Mammary epithelial cell (primary cell): ENCODE measurements at regions not wholly inside any gene's neighbourhood (a gene's known extent, or its start where the extent isn't known, plus 50 kb on each side); places are given as distances from the start of the nearest gene placed in this dataset.

ENCODE experiments used
- EZH2 ChIP-seq: IDR thresholded peaks from 2 replicates; pipeline ENCODE4 v1.6.1; 2012; ENCODE audit warnings: low read length, inconsistent platforms, borderline replicate concordance
- TF ChIP-seq, protein P1 (sequence below), 2 donors: IDR thresholded peaks in 1 of 2; conservative IDR thresholded peaks in 1 of 2; 2 replicates each; pipeline ENCODE4 v1.5.1; 2011 to 2012; ENCODE audit warnings: inconsistent platforms in 2 of 2, low read length in 2 of 2, mild to moderate bottlenecking in 2 of 2, control low read depth in 1 of 2, low read depth in 1 of 2; ENCODE audit not compliant: insufficient read depth in 1 of 2; ENCODE audit errors: extremely low read depth in 1 of 2

DNA sequence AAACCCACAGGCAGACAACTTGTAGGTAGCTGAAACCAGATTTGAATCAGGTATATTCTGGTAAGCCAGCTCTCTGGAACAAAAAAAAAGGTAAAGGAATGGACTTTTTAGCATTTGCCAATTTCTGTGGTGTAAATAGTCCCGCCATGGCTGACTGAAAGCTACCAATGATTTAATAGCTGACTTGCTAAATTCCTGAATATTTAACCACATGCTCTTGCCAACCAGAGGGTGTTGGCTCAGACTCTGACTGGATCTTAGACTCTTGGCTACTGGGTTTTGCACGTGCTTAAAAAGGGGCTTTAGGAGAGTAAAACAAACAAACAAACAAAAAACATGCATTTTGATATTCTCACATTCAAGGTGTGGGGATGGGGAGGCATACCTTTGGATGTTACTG, 600.0 kb upstream of the CDH4 start:
- TF ChIP-seq, protein P1, sequence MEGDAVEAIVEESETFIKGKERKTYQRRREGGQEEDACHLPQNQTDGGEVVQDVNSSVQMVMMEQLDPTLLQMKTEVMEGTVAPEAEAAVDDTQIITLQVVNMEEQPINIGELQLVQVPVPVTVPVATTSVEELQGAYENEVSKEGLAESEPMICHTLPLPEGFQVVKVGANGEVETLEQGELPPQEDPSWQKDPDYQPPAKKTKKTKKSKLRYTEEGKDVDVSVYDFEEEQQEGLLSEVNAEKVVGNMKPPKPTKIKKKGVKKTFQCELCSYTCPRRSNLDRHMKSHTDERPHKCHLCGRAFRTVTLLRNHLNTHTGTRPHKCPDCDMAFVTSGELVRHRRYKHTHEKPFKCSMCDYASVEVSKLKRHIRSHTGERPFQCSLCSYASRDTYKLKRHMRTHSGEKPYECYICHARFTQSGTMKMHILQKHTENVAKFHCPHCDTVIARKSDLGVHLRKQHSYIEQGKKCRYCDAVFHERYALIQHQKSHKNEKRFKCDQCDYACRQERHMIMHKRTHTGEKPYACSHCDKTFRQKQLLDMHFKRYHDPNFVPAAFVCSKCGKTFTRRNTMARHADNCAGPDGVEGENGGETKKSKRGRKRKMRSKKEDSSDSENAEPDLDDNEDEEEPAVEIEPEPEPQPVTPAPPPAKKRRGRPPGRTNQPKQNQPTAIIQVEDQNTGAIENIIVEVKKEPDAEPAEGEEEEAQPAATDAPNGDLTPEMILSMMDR (conservative IDR thresholded peaks at IDR 0.05 in 1 of 2, IDR thresholded peaks at IDR 0.05 in 1 of 2; ENCODE audit: extremely low read depth in 1 of 2, insufficient read depth in 1 of 2, low read depth in 1 of 2, low read length in 2 of 2), result no peak
- no peak for TF ChIP-seq EZH2
